Tibial nerve (tissue), 4 donors: ENCODE measurements at regions not wholly inside any gene's neighbourhood (a gene's known extent, or its start where the extent isn't known, plus 50 kb on each side); places are given as distances from the start of the nearest gene placed in this dataset.

ENCODE experiments used
- DNase-seq, 2 donors: peaks; one replicate each; pipeline ENCODE4 v3.0.0-alpha.2; 2019; ENCODE audit warnings: low spot score in 2 of 2
- H3K27ac ChIP-seq, 4 donors: fragments of 200-600 bp; sonication (generic) in 3 of 4; one replicate each; pipeline ENCODE4 v1.5.1; 2017 to 2019; ENCODE audit warnings: mild to moderate bottlenecking in 1 of 4
- H3K27me3 ChIP-seq, 2 donors: fragments of 200-600 bp; sonication (generic) in 1 of 2; one replicate each; pipeline versions ENCODE4 v1.5.1 to v1.6.0; 2017 to 2019
- H3K36me3 ChIP-seq, 3 donors: fragments of 200-600 bp; sonication (generic); one replicate each; pipeline ENCODE4 v1.5.1; 2018 to 2019
- H3K4me1 ChIP-seq, 4 donors: fragments of 200-600 bp; sonication (generic) in 3 of 4; one replicate each; pipeline ENCODE4 v1.5.1; 2017 to 2019
- H3K4me3 ChIP-seq, 4 donors: fragments of 200-600 bp; sonication (generic) in 3 of 4; one replicate each; pipeline ENCODE4 v1.5.1; 2017 to 2019; ENCODE audit warnings: mild to moderate bottlenecking in 1 of 4, moderate library complexity in 1 of 4
- H3K9me3 ChIP-seq, 4 donors: fragments of 200-600 bp; sonication (generic) in 3 of 4; one replicate each; pipeline ENCODE4 v1.5.1; 2017 to 2019
- CTCF ChIP-seq, 5 experiments: fragments of 200-600 bp in 3 of 5; fragments of 450-650 bp in 2 of 5; sonication (generic) in 3 of 5; IDR thresholded peaks; one replicate each; pipeline ENCODE4 v1.5.1; 2016 to 2019; ENCODE audit warnings: antibody characterized with exemption in 5 of 5, mild to moderate bottlenecking in 3 of 5, moderate library complexity in 2 of 5
- EP300 ChIP-seq, 2 donors: sonication (generic); formaldehyde crosslinking; IDR thresholded peaks; one replicate each; pipeline ENCODE4 v1.6.1; 2017; ENCODE audit warnings: antibody characterized with exemption in 2 of 2, mild to moderate bottlenecking in 1 of 2
- POLR2A ChIP-seq, 2 donors: fragments of 450-650 bp; IDR thresholded peaks; one replicate each; pipeline ENCODE4 v1.6.1; 2017; ENCODE audit warnings: antibody characterized with exemption in 2 of 2, mild to moderate bottlenecking in 2 of 2, moderate library complexity in 2 of 2
- WGBS, 2 donors: methylation state at CpG; one replicate each; pipeline ENCODE4 v1.1.5; 2018; 5-methylcytosine and 5-hydroxymethylcytosine counted together

- no peak for TF ChIP-seq POLR2A (IDR thresholded peaks at IDR 0.05)
- TF ChIP-seq CTCF (IDR thresholded peaks at IDR 0.05), result no peak
- TF ChIP-seq EP300 (IDR thresholded peaks at IDR 0.05), result no peak
- Histone ChIP-seq H3K9me3 (peaks cover 0 to 5% (median 0%) of the 10 kb centered on the region in 4 donors), H3K27ac (peak overlapping the region in 2 of 4 donors; percentile 53 to 71), H3K4me3 (no peak overlapping the region), H3K4me1 (peaks cover 0 to 25% (median 12%) of the 10 kb centered on the region in 4 donors), H3K27me3 (no peaks in the 10 kb centered on the region), H3K36me3 (no peaks in the 10 kb centered on the region)
- 81% methylated on average over 3 of the region's 3 CpGs for WGBS, 2 donors
- DNase-seq, result no peak
Measured at GRCh38 chr20:23258747-23259121, 91.9 kb upstream of the NXT1 start.

GRCh38 chr20:23257848-23258746 lies 92.5 kb upstream of the NXT1 start:
- Histone ChIP-seq H3K27me3 (no peaks in the 10 kb centered on the region), H3K36me3 (no peaks in the 10 kb centered on the region), H3K4me3 (no peak overlapping the region), H3K9me3 (no peaks in the 10 kb centered on the region), H3K27ac (peak overlapping the region in 2 of 4 donors; percentile 54 to 71), H3K4me1 (peaks cover 0 to 25% (median 12%) of the 10 kb centered on the region in 4 donors)
- TF ChIP-seq EP300 (IDR thresholded peaks at IDR 0.05) (peak; percentile 71 to 81), CTCF (IDR thresholded peaks at IDR 0.05) (no peak)
- WGBS, 2 donors, result 41 to 50% methylated on average over 8 of the region's 8 CpGs
- no peak for DNase-seq

GRCh38 chr20:23257106-23257761 lies 93.4 kb upstream of the NXT1 start:
- H3K36me3 ChIP-seq, result no peaks in the 10 kb centered on the region
- no peaks in the 10 kb centered on the region for H3K9me3 ChIP-seq
- TF ChIP-seq EP300 (IDR thresholded peaks at IDR 0.05) (no peak), POLR2A (IDR thresholded peaks at IDR 0.05) (no peak), CTCF (IDR thresholded peaks at IDR 0.05) (no peak)
- H3K4me1 ChIP-seq, result peaks cover 0 to 25% (median 12%) of the 10 kb centered on the region in 4 donors
- H3K4me3 ChIP-seq, result no peak overlapping the region
- H3K27me3 ChIP-seq, result no peaks in the 10 kb centered on the region
- peak overlapping the region in 2 of 4 donors; percentile 54 to 71 for H3K27ac ChIP-seq
- WGBS, 2 donors, result 42 to 52% methylated on average over 10 to 11 of the region's 12 CpGs
- no peak for DNase-seq

- Histone ChIP-seq H3K27ac (no peak overlapping the region), H3K27me3 (no peaks in the 10 kb centered on the region), H3K9me3 (no peaks in the 10 kb centered on the region), H3K4me3 (no peak overlapping the region), H3K36me3 (no peaks in the 10 kb centered on the region), H3K4me1 (peaks cover 0 to 25% (median 12%) of the 10 kb centered on the region in 4 donors)
- no peak for TF ChIP-seq EP300 (IDR thresholded peaks at IDR 0.05)
- no peak for TF ChIP-seq POLR2A (IDR thresholded peaks at IDR 0.05)
- no peak for TF ChIP-seq CTCF (IDR thresholded peaks at IDR 0.05)
- DNase-seq, result no peak
- 47 to 52% methylated on average over 4 to 5 of the region's 6 CpGs for WGBS, 2 donors
Measured at GRCh38 chr20:23255716-23256385, 94.7 kb upstream of the NXT1 start.
